A549 (cell line): ENCODE measurements at regions not wholly inside any gene's neighbourhood (a gene's known extent, or its start where the extent isn't known, plus 50 kb on each side); places are given as distances from the start of the nearest gene placed in this dataset.

Source experiments
- ATAC-seq, 2 experiments: fragments of 200-7000 bp in 1 of 2; fragments of >200 bp in 1 of 2; cut with Nextera tagmentation in 1 of 2; cut with Tn5 transposase in 1 of 2; 3 replicates each; pipeline versions ENCODE4 v1.8.0 to v1.9.1; 2018 to 2020; ENCODE audit warnings: mild to moderate bottlenecking in 1 of 2, moderate library complexity in 1 of 2
- CTCF ChIA-PET: fragments of 300-600 bp; sonication (Branson Sonifier 250); formaldehyde crosslinking; extraction: SDS; loops from one replicate; lab custom pipeline; 2021; ENCODE audit warnings: antibody characterized with exemption, inconsistent platforms; lab: Yijun Ruan, JAX
- POLR2A ChIA-PET: fragments of 350-600 bp; formaldehyde crosslinking; extraction: SDS; loops from one replicate; lab custom pipeline; 2021; ENCODE audit warnings: antibody characterized with exemption, inconsistent platforms; lab: Yijun Ruan, JAX
- DNase-seq, 2 experiments: peaks; one replicate each; pipeline versions ENCODE4 v3.0.0 to v3.0.0-alpha.2; 2011 to 2016; ENCODE audit warnings: low read depth in 1 of 2, low spot score in 1 of 2
- FAIRE-seq: peaks from 2 replicates; lab custom pipeline; 2011; peaks lifted over from hg19 to GRCh38; lab: Jason Lieb, UNC
- H3K27ac ChIP-seq, 2 experiments: fragments of >200 bp; sonication (Bioruptor Twin); formaldehyde crosslinking; 3 replicates each; pipeline ENCODE4 v1.5.1; 2016 to 2017
- H3K4me1 ChIP-seq: fragments of >200 bp; sonication (Bioruptor Twin); formaldehyde crosslinking; 3 replicates; pipeline ENCODE4 v1.6.1; 2016
- H3K4me2 ChIP-seq: fragments of >200 bp; sonication (Bioruptor Twin); formaldehyde crosslinking; 3 replicates; pipeline ENCODE4 v1.6.1; 2016
- H3K4me3 ChIP-seq: fragments of >200 bp; sonication (Bioruptor Twin); formaldehyde crosslinking; 3 replicates; pipeline ENCODE4 v1.5.1; 2016
- H3K9me3 ChIP-seq: fragments of >200 bp; sonication (Bioruptor Twin); formaldehyde crosslinking; 3 replicates; pipeline ENCODE4 v1.6.1; 2016
- BHLHE40 ChIP-seq: IDR thresholded peaks from 2 replicates; pipeline ENCODE4 v1.6.1; 2012; ENCODE audit warnings: low read depth, low read length, inconsistent platforms
- CBX2 ChIP-seq: fragments of 200-600 bp; sonication (generic); IDR thresholded peaks from 2 replicates; pipeline ENCODE4 v1.6.1; 2016; ENCODE audit warnings: low read depth, mild to moderate bottlenecking, borderline replicate concordance
- CBX8 ChIP-seq: fragments of 200-600 bp; sonication (generic); IDR thresholded peaks from 2 replicates; pipeline ENCODE4 v1.6.1; 2016
- CHD4 ChIP-seq: fragments of 200-600 bp; sonication (generic); IDR thresholded peaks from 2 replicates; pipeline ENCODE4 v1.6.1; 2016; ENCODE audit warnings: antibody characterized with exemption, mild to moderate bottlenecking, borderline replicate concordance
- EHMT2 ChIP-seq: fragments of 200-600 bp; sonication (generic); IDR thresholded peaks from 2 replicates; pipeline ENCODE4 v1.6.1; 2016; ENCODE audit warnings: antibody characterized with exemption, low read depth, mild to moderate bottlenecking, moderate library complexity
- ESRRA ChIP-seq: fragments of 150-350 bp; IDR thresholded peaks from 2 replicates; pipeline ENCODE4 v1.6.1; 2014; ENCODE audit warnings: mild to moderate bottlenecking, low read length, borderline replicate concordance
- HEYL ChIP-seq: fragments of 250-450 bp; sonication (Bioruptor Pico); IDR thresholded peaks from 2 replicates; pipeline ENCODE4 v1.8.0; 2021; ENCODE audit warnings: mild to moderate bottlenecking, moderate library complexity
- HOXA7 ChIP-seq: fragments of 250-450 bp; sonication (Bioruptor Pico); IDR thresholded peaks from 2 replicates; pipeline ENCODE4 v1.5.0; 2020; ENCODE audit warnings: mild to moderate bottlenecking, moderate library complexity
- HOXB13 ChIP-seq: fragments of 250-450 bp; sonication (Bioruptor Pico); IDR thresholded peaks from 2 replicates; pipeline ENCODE4 v1.5.0; 2020; ENCODE audit warnings: low read depth, mild to moderate bottlenecking, moderate library complexity
- JUN ChIP-seq, 2 experiments: fragments of >200 bp; sonication (Bioruptor Twin); formaldehyde crosslinking; IDR thresholded peaks; 2 replicates in 1 of 2; 3 replicates in 1 of 2; pipeline ENCODE4 v1.6.1; 2016 to 2017
- MAFK ChIP-seq: fragments of 450-650 bp; IDR thresholded peaks from 2 replicates; pipeline ENCODE4 v1.6.1; 2014; ENCODE audit not compliant: partially characterized antibody
- NFE2L2 ChIP-seq: fragments of 150-350 bp; conservative IDR thresholded peaks from 2 replicates; pipeline ENCODE4 v1.6.1; 2014; ENCODE audit warnings: low read length
- NR3C1 ChIP-seq: fragments of >200 bp; sonication (Bioruptor Twin); formaldehyde crosslinking; IDR thresholded peaks from 3 replicates; pipeline ENCODE4 v1.6.1; 2017
- RAD21 ChIP-seq, 2 experiments: fragments of >200 bp in 1 of 2; sonication (Bioruptor Twin) in 1 of 2; formaldehyde crosslinking in 1 of 2; IDR thresholded peaks in 1 of 2; conservative IDR thresholded peaks in 1 of 2; 2 replicates in 1 of 2; 3 replicates in 1 of 2; pipeline ENCODE4 v1.6.1; 2012 to 2018; ENCODE audit warnings: inconsistent platforms in 1 of 2
- RCOR1 ChIP-seq: fragments of 150-350 bp; IDR thresholded peaks from 2 replicates; pipeline ENCODE4 v1.6.1; 2014; ENCODE audit warnings: antibody characterized with exemption, low read length, low read depth
- SREBF2 ChIP-seq: fragments of 450-650 bp; IDR thresholded peaks from 2 replicates; pipeline ENCODE4 v1.6.1; 2014; ENCODE audit warnings: mild to moderate bottlenecking, moderate library complexity
- ZNF302 ChIP-seq: fragments of 250-450 bp; sonication (Bioruptor Pico); IDR thresholded peaks from 2 replicates; pipeline ENCODE4 v1.9.0; 2021; ENCODE audit warnings: inconsistent platforms, mild to moderate bottlenecking, moderate library complexity
- ZSCAN20 ChIP-seq: fragments of 250-450 bp; sonication (Bioruptor Pico); IDR thresholded peaks from 2 replicates; pipeline ENCODE4 v1.8.0; 2022; ENCODE audit warnings: mild to moderate bottlenecking, moderate library complexity
- WGBS: methylation state at CpG from one replicate; pipeline ENCODE4 v1.1.6; 2017; ENCODE audit errors: missing lambda C conversion rate; 5-methylcytosine and 5-hydroxymethylcytosine counted together
- TF ChIP-seq, protein P1 (sequence below): fragments of 150-350 bp; IDR thresholded peaks from 2 replicates; pipeline ENCODE4 v1.6.1; 2014; ENCODE audit warnings: low read depth, mild to moderate bottlenecking, low read length
- TF ChIP-seq, protein P2 (sequence below): IDR thresholded peaks from 2 replicates; pipeline ENCODE4 v1.6.1; 2012
- TF ChIP-seq, protein P3 (sequence below): fragments of >200 bp; sonication (Bioruptor Twin); formaldehyde crosslinking; IDR thresholded peaks from 2 replicates; pipeline ENCODE4 v1.6.1; 2016

DNA sequence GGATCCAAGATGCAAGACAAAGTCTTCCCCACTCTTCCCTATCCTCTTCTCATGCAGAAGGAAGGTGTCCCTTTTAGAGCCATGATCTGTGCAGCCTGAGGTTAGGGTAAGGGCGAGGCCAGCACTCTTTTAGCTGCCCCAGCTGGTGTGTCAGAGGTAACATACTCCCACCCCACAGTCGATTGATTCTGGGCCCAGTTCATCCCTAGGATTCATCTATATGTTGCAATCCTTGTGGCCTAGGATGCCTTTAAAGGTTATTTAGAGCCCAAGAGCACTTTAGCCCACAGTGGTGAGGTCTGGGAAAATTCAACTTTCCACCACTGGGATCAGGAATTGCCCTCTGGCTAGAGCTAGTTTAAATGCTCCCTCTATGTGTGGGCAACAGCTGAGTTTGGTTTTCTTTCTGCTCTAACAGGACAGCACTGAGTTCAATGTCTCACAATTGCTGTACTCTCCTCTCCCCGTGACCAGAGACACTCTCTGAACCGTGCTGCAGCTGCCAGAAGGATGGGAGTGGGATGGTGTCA, 201.3 kb upstream of the SERP2 start:
- ATAC-seq: peak in 1 of 2 experiments; percentile 28; a peak in 1 of 6 replicates
- no peak for TF ChIP-seq JUN (IDR thresholded peaks at IDR 0.05)
- no peak for TF ChIP-seq HEYL (CRISPR knock-in tag)
- no peak for TF ChIP-seq CHD4
- TF ChIP-seq SREBF2: no peak
- TF ChIP-seq MAFK: no peak
- FAIRE-seq: no peak
- H3K27ac ChIP-seq: peak overlapping the region in 1 of 2 experiments; percentile 62; a peak in 2 of 6 replicates
- no peak overlapping the region for H3K4me2 ChIP-seq
- peaks cover 7% of the 10 kb centered on the region; the same call in 1 of the 3 replicates for H3K9me3 ChIP-seq
- DNase-seq: no peak
- peaks cover 11% of the 10 kb centered on the region for H3K4me1 ChIP-seq
- CTCF ChIA-PET: no interaction called here
- POLR2A ChIA-PET: no interaction called here
- WGBS: 46% methylated on average over 4 of the region's 4 CpGs
- H3K4me3 ChIP-seq: no peak overlapping the region

DNA sequence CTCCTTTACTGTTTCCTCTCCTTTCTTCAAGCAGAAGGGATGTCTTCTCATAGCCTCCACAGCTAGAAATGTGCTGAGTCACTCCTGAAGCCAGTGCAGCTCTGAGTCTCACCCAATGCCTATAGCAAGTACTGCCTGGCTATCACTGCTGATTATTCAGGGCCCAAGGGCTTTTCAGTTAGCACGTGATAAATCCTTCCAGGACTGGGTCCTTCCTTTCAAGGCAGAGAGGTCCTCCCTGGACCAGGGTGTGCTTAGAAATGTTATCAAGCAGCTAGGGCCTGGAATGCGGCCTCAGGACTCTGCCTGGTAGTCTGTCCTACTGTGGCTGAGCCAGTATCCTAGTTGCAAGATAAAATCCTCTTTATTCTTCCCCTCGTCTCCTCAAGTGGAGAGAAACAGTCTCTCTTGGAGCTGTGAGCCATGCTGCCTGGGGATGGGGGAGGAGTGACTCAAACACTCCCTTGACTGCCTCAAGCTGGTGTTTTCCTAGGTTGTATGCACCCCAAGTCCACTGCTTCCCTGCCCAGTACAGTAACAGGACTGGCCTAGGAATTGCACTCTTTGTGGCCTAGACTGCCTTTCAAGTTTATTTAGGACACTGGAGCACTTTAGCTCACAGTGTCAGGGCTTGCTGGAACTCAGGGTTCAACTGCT, 198.7 kb upstream of the SERP2 start:
- peak in 1 of 2 experiments; percentile 43; a peak in 1 of 6 replicates for ATAC-seq
- Histone ChIP-seq H3K4me3 (no peak overlapping the region), H3K4me1 (peaks cover 11% of the 10 kb centered on the region), H3K9me3 (peaks cover 7% of the 10 kb centered on the region; the same call in 1 of the 3 replicates), H3K27ac (peak overlapping the region; percentile 74 to 86), H3K4me2 (peak overlapping the region; percentile 21; the same call in 1 of the 3 replicates)
- ChIA-PET POLR2A (interaction anchor here (1.2 kb wide), 1 partner anchor 262 kb away, joined by 3 read pairs; no protein-coding TSS in a partner anchor), CTCF (interaction anchor here (1.3 kb wide), 1 partner anchor 9 kb away, joined by 4 read pairs; no protein-coding TSS in a partner anchor)
- 100% methylated on average over 1 of the region's 3 CpGs for WGBS
- TF ChIP-seq HOXA7 (CRISPR knock-in tag) (no peak), NFE2L2 (peak; percentile 90), MAFK (peak; percentile 92), ESRRA (no peak)
- peak in 1 of 2 experiments; percentile 38 for DNase-seq
- no peak for FAIRE-seq

DNA sequence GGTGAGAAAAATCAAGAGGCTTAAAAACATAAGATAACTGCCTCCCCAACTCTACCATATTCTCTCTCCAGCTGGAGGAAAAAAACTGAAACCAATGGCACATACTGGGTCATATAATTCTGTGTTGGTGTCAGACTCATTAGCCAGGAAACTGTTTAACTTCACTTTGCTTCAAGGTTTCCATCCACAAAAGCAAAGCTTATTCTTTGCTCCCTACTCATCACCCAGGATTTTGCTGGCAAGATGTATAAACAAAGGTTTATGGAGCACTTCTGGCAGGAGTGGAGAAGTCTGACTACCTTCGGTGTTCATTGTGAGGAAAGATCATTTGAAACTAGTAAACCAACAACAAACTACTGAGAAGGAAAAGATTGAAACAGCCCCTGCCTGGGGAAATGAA, 197.5 kb upstream of the SERP2 start:
- peaks cover 11% of the 10 kb centered on the region for H3K4me1 ChIP-seq
- no peak for ATAC-seq
- TF ChIP-seq CHD4: no peak
- CTCF ChIA-PET: no interaction called here
- POLR2A ChIA-PET: no interaction called here
- FAIRE-seq: no peak
- H3K4me2 ChIP-seq: no peak overlapping the region
- no peak for DNase-seq
- H3K9me3 ChIP-seq: peaks cover 7% of the 10 kb centered on the region; the same call in 1 of the 3 replicates
- no CpG with 5 or more reads among the region's 1 CpG for WGBS
- peak overlapping the region in 1 of 2 experiments; percentile 15; a peak in 2 of 6 replicates for H3K27ac ChIP-seq
- no peak overlapping the region for H3K4me3 ChIP-seq

DNA sequence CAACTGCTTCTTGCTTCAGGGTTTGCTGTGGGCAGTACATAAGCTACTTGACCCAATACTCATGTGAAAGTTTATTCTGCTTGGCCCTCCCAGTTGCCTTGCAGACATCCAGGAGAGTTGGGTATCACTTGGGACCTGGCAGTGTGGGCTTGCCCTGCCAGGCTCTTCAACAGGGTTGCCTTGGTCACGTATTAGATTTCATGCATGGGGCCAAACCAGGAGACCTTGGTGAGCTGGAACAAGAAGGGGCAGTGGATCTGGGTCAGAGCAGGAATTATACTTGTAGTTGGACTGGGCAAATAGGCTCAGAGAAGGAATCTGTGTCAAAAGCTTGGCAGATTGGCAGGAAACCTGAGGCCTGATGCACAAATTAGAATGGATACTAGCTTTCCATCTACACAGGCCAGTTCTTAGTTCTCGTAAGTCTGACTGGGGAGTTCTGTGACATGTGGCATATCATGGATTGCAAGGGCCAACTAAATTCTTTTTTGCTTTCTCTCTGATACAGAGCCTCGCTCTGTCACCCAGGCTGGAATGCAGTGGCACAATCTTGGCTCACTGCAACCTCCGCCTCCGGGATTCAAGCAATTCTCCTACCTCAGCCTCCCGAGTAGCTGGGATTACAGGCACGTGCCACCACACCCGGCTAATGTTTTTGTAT, 192.6 kb upstream of the SERP2 start:
- H3K4me2 ChIP-seq: no peak overlapping the region
- peaks cover 6% of the 10 kb centered on the region; the same call in 1 of the 3 replicates for H3K9me3 ChIP-seq
- no peaks in the 10 kb centered on the region for H3K4me1 ChIP-seq
- FAIRE-seq: no peak
- DNase-seq: no peak
- H3K4me3 ChIP-seq: no peak overlapping the region
- H3K27ac ChIP-seq: peak overlapping the region in 1 of 2 experiments; percentile 24; a peak in 1 of 6 replicates
- ChIA-PET CTCF (no interaction called here), POLR2A (no interaction called here)
- ATAC-seq: no peak
- TF ChIP-seq RCOR1 (no peak), EHMT2 (no peak), RAD21 (conservative IDR thresholded peaks at IDR 0.05 in 1 of 2, IDR thresholded peaks at IDR 0.05 in 1 of 2) (no peak), SREBF2 (no peak), ZNF302 (no peak), CBX8 (no peak), BHLHE40 (no peak), HOXB13 (CRISPR knock-in tag) (no peak), NFE2L2 (no peak), ZSCAN20 (CRISPR knock-in tag) (no peak), CBX2 (no peak), NR3C1 (no peak), MAFK (no peak)
- TF ChIP-seq, protein P1, sequence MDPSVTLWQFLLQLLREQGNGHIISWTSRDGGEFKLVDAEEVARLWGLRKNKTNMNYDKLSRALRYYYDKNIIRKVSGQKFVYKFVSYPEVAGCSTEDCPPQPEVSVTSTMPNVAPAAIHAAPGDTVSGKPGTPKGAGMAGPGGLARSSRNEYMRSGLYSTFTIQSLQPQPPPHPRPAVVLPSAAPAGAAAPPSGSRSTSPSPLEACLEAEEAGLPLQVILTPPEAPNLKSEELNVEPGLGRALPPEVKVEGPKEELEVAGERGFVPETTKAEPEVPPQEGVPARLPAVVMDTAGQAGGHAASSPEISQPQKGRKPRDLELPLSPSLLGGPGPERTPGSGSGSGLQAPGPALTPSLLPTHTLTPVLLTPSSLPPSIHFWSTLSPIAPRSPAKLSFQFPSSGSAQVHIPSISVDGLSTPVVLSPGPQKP: no peak
- TF ChIP-seq, protein P2, sequence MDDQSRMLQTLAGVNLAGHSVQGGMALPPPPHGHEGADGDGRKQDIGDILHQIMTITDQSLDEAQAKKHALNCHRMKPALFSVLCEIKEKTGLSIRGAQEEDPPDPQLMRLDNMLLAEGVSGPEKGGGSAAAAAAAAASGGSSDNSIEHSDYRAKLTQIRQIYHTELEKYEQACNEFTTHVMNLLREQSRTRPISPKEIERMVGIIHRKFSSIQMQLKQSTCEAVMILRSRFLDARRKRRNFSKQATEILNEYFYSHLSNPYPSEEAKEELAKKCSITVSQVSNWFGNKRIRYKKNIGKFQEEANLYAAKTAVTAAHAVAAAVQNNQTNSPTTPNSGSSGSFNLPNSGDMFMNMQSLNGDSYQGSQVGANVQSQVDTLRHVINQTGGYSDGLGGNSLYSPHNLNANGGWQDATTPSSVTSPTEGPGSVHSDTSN: no peak
- TF ChIP-seq, protein P3, sequence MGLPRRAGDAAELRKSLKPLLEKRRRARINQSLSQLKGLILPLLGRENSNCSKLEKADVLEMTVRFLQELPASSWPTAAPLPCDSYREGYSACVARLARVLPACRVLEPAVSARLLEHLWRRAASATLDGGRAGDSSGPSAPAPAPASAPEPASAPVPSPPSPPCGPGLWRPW: no peak
- 84% methylated on average over 6 of the region's 8 CpGs for WGBS
